Right lobe of liver (tissue), 6 donors: ENCODE measurements at regions not wholly inside any gene's neighbourhood (a gene's known extent, or its start where the extent isn't known, plus 50 kb on each side); places are given as distances from the start of the nearest gene placed in this dataset.
"Not testable (repeated sequence)": the region's sequence is repeated elsewhere in the genome, so short reads cannot be mapped to it uniquely, and the experiment has no call there.

Experiments used
- ATAC-seq, 4 donors: fragments of 200-7000 bp; cut with Tn5 transposase; one replicate each; pipeline ENCODE4 v1.9.1; 2020; ENCODE audit warnings: mild to moderate bottlenecking in 4 of 4, moderate library complexity in 4 of 4
- DNase-seq, 3 donors: peaks; one replicate each; pipeline ENCODE4 v3.0.0-alpha.2; 2020
- H3K27ac ChIP-seq, 3 donors: fragments of 200-600 bp; one replicate each; pipeline ENCODE4 v1.8.0; 2022
- H3K27me3 ChIP-seq, 2 donors: fragments of 200-600 bp; one replicate each; pipeline ENCODE4 v1.8.0; 2022
- H3K36me3 ChIP-seq, 4 donors: fragments of 200-600 bp; sonication (generic) in 1 of 4; one replicate each; pipeline versions ENCODE4 v1.5.1 to v1.8.0; 2017 to 2022; ENCODE audit warnings: control low read depth in 1 of 4
- H3K4me1 ChIP-seq, 4 donors: fragments of 200-600 bp; sonication (generic) in 1 of 4; one replicate each; pipeline versions ENCODE4 v1.5.1 to v1.8.0; 2017 to 2022; ENCODE audit warnings: control low read depth in 1 of 4
- H3K4me3 ChIP-seq, 3 donors: fragments of 200-600 bp; one replicate each; pipeline ENCODE4 v1.8.0; 2022
- H3K9me3 ChIP-seq, 4 donors: fragments of 200-600 bp; sonication (generic) in 1 of 4; one replicate each; pipeline versions ENCODE4 v1.5.1 to v1.8.0; 2017 to 2022; ENCODE audit warnings: control low read depth in 1 of 4
- POLR2A ChIP-seq: fragments of 450-650 bp; IDR thresholded peaks from one replicate; pipeline ENCODE4 v1.6.1; 2017; ENCODE audit warnings: antibody characterized with exemption, mild to moderate bottlenecking
- WGBS: methylation state at CpG from one replicate; pipeline ENCODE4 v1.1.6; 2018; ENCODE audit warnings: low coverage, low lambda C conversion rate; ENCODE audit not compliant: insufficient coverage; ENCODE audit errors: missing lambda C conversion rate; 5-methylcytosine and 5-hydroxymethylcytosine counted together
- intact Hi-C, 2 donors: fragments of 100-400 bp; cut with DNase I; formaldehyde crosslinking; loops; one replicate each; pipeline versions ENCODE4 v1.11.2 to v1.14.1; 2022
- TF ChIP-seq, protein P1 (sequence below), 4 donors: fragments of 200-600 bp in 3 of 4; fragments of 450-650 bp in 1 of 4; IDR thresholded peaks; one replicate each; pipeline versions ENCODE4 v1.5.1 to v1.8.0; 2016 to 2022; ENCODE audit warnings: antibody characterized with exemption in 4 of 4, mild to moderate bottlenecking in 2 of 4
- donor health status: DM: no; HTN: yes; CAD: no.
- donor health status: DM: no; HTN: no; CAD: no.
- donor health status: DM: no; HTN: no; CAD: no.
- donor health status: DM: no; HTN: yes; CAD: no.
- donor health status: DM: no; HTN: yes; CAD: no.

DNA sequence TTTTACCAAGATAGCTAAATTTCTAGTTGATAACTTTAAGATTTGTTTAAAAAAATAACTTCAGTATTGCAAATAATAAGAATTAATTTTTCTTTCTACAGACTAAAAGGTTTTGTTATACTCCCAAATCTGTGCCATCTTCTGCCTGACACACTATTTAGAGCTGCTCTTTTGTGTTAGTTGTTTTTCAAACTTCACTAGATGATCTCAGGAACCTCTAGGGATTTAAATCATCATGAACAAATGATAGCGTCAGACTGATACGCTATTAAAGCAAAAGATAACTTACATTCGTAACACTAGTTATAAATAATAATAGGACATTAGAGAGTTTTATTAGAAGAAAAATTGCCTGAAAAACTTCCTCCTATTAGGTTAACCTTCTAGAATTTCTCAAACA, 243.1 kb upstream of the CXADR start:
- Histone ChIP-seq H3K27ac (no peak overlapping the region), H3K4me3 (no peak overlapping the region), H3K4me1 (no peaks in the 10 kb centered on the region), H3K9me3 (no peaks in the 10 kb centered on the region), H3K36me3 (no peaks in the 10 kb centered on the region), H3K27me3 (no peaks in the 10 kb centered on the region)
- ATAC-seq, result no peak
- intact Hi-C loops, result no loop called here
- TF ChIP-seq, protein P1, sequence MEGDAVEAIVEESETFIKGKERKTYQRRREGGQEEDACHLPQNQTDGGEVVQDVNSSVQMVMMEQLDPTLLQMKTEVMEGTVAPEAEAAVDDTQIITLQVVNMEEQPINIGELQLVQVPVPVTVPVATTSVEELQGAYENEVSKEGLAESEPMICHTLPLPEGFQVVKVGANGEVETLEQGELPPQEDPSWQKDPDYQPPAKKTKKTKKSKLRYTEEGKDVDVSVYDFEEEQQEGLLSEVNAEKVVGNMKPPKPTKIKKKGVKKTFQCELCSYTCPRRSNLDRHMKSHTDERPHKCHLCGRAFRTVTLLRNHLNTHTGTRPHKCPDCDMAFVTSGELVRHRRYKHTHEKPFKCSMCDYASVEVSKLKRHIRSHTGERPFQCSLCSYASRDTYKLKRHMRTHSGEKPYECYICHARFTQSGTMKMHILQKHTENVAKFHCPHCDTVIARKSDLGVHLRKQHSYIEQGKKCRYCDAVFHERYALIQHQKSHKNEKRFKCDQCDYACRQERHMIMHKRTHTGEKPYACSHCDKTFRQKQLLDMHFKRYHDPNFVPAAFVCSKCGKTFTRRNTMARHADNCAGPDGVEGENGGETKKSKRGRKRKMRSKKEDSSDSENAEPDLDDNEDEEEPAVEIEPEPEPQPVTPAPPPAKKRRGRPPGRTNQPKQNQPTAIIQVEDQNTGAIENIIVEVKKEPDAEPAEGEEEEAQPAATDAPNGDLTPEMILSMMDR (IDR thresholded peaks at IDR 0.05), result no peak
- no peak for TF ChIP-seq POLR2A
- no peak for DNase-seq
- WGBS, result 58% methylated on average over 3 of the region's 3 CpGs

DNA sequence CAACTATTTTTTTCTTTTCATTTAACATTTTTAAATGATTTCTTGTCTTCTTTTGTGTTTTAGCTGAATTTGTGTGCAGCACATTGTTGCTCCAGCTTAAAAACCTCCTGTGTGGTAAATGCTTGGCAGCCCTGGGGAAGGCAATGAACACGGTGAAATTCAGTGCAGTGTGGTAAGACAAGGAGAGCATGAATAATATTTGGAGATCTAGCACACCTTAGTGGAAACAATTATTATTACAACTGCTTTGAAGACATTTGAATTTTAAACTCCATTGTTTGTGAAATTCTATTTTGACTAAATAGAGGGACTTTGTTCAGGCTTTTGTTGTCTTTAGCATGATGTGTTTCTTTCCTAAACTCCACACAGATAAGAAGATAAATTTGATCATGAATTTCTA, 242.6 kb upstream of the CXADR start:
- DNase-seq (no peak), ATAC-seq (peak; percentile 58 to 76 (median 73))
- intact Hi-C loops, result no loop called here
- Histone ChIP-seq H3K27me3 (no peaks in the 10 kb centered on the region), H3K4me1 (no peaks in the 10 kb centered on the region), H3K36me3 (no peaks in the 10 kb centered on the region), H3K9me3 (no peaks in the 10 kb centered on the region), H3K27ac (no peak overlapping the region), H3K4me3 (no peak overlapping the region)
- TF ChIP-seq, protein P1 (IDR thresholded peaks at IDR 0.05), result peak; percentile 37 to 54 (median 44)
- no peak for TF ChIP-seq POLR2A
- WGBS, result 0% methylated on average over 1 of the region's 1 CpG

DNA sequence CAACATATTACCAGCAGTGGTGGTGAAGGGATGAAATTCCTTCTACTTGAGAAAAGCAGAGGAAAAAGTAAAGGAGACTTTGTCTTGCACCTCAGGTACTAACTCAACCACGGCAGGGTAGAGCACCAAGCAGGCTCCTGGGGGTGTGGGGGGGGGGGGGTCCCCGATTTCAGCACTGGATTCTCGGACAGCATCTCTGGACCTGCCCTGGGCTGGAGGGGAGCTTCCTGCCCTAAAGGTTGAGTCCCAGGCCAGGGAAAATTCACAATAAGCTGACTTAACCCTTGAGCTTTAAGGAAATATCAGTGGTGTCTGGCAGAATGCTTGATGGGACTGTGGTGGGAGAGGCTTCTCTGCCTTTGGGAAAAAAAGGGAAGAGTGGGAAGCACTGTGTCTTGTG, 233.2 kb upstream of the CXADR start:
- WGBS, result no CpG with 5 or more reads among the region's 3 CpGs
- ATAC-seq, result no peak
- H3K27me3 ChIP-seq, result no peaks in the 10 kb centered on the region

DNA sequence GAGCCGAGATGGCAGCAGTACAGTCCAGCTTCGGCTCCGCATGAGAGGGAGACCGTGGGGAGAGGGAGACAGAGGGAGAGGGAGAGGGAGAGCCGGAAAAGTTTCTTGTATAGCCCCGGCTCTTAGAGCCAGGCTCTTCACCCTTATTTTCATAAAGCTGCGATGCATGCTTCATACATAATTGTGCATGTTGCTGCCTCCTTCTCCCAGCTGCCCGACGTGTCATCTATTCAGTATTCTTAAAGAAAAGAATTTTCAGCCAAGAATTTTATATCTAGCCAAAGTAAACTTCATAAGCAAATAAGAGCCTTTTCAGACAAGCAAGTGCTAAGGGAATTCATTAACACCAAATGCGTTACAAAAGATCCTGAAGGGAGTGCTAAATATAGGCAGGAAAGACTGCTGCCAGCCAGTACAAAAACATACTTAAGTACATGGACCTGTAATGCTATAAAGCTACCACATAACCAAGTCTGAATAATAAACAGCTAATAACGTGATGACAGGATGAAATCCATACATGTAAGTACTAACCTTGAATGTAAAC, 219.8 kb upstream of the CXADR start:
- H3K4me3 ChIP-seq, ATAC-seq, H3K27me3 ChIP-seq, H3K9me3 ChIP-seq, intact Hi-C loops, DNase-seq, H3K4me1 ChIP-seq, H3K27ac ChIP-seq, H3K36me3 ChIP-seq: not testable (repeated sequence)
- WGBS, result 83% methylated on average over 7 of the region's 11 CpGs

More for the DNA sequence above, 233.2 kb upstream of the CXADR start:
- Histone ChIP-seq H3K9me3 (no peaks in the 10 kb centered on the region), H3K4me3 (no peak overlapping the region), H3K27ac (no peak overlapping the region), H3K36me3 (no peaks in the 10 kb centered on the region), H3K4me1 (no peaks in the 10 kb centered on the region)
- intact Hi-C loops, result no loop called here
- no peak for DNase-seq
- TF ChIP-seq POLR2A, result no peak
- TF ChIP-seq, protein P1 (IDR thresholded peaks at IDR 0.05), result no peak

DNA sequence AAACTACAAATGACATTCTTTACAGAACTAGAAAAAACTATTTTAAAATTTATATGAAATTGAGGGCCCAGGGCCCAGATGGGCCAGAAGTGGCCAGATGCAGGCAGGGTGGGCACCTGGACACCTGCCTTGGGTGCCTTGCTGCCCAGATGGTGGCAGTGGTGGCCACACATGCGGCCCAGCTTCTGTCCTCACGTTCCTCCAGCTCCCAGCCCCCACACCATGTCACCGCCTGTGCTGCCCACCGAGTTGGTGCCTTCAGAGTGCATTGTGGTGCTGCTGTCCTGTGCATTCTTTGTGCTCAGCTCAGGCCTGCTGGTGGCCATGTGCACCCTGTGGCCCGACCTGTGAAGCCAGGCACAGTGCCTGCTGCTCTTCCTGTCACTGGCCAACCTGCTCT, 216.8 kb upstream of the CXADR start:
- Histone ChIP-seq H3K27ac (no peak overlapping the region), H3K36me3 (no peaks in the 10 kb centered on the region), H3K27me3 (no peaks in the 10 kb centered on the region), H3K4me3 (no peak overlapping the region), H3K4me1 (no peaks in the 10 kb centered on the region), H3K9me3 (no peaks in the 10 kb centered on the region)
- ATAC-seq (peak in 2 of 4 donors; percentile 6 to 20), DNase-seq (no peak)
- intact Hi-C loops, result no loop called here
- 72% methylated on average over 4 of the region's 5 CpGs for WGBS
- no peak for TF ChIP-seq POLR2A
- TF ChIP-seq, protein P1 (IDR thresholded peaks at IDR 0.05), result no peak

DNA sequence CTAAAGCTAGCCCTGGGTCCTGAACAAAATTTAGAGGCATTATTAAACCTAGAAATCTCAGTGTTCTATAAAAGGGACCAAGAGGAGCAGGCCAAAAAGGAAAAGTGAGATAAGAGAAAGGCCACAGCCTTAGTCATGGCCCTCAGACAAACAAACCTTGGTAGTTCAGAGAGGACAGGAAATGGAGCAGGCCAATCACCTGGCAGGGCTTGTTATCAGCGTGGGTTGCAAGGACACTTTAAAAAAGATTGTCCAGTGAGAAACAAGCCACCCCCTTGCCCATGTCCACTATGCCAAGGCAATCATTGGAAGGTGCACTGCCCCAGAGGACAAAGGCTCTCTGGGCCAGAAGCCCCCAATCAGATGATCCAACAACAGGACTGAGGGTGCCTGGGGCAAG, 213.3 kb upstream of the CXADR start:
- H3K9me3 ChIP-seq, H3K27me3 ChIP-seq, DNase-seq, H3K4me1 ChIP-seq, ATAC-seq, intact Hi-C loops, H3K27ac ChIP-seq, H3K36me3 ChIP-seq, H3K4me3 ChIP-seq: not testable (repeated sequence)
- WGBS, result no CpG with 5 or more reads among the region's 1 CpG

DNA sequence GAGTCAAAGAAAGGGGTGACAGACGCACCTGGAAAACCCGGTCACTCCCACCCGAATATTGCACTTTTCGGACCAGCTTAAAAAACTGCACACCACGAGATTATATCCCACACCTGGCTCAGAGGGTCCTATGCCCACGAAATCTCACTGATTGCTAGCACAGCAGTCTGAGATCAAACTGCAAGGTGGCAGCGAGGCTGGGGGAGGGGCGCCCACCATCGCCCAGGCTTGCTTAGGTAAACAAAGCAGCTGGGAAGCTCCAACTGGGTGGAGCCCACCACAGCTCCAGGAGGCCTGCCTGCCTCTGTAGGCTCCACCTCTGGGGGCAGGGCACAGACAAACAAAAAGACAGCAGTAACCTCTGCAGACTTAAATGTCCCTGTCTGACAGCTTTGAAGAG, 185.1 kb upstream of the CXADR start:
- H3K9me3 ChIP-seq, ATAC-seq, H3K4me1 ChIP-seq, H3K27me3 ChIP-seq, intact Hi-C loops, H3K36me3 ChIP-seq, H3K4me3 ChIP-seq, DNase-seq, H3K27ac ChIP-seq: not testable (repeated sequence)
- WGBS, result 40% methylated on average over 2 of the region's 9 CpGs
